Mesenchymal stem cell (in vitro differentiated cells and primary cell): ENCODE measurements at regions not wholly inside any gene's neighbourhood (a gene's known extent, or its start where the extent isn't known, plus 50 kb on each side); places are given as distances from the start of the nearest gene placed in this dataset.
"Not testable (repeated sequence)": the region's sequence is repeated elsewhere in the genome, so short reads cannot be mapped to it uniquely, and the experiment has no call there.

Experiments
- DNase-seq: peaks from one replicate; pipeline ENCODE4 v3.0.0-alpha.2; 2013
- H2AFZ ChIP-seq: one replicate; pipeline ENCODE4 v1.6.1; 2013; ENCODE audit warnings: low read depth, mild to moderate bottlenecking, control low read depth, inconsistent platforms, low read length, moderate library complexity
- H2AK5ac ChIP-seq: 2 replicates; pipeline ENCODE4 v1.6.1; 2013; ENCODE audit warnings: low read length, moderate library complexity, mild to moderate bottlenecking, inconsistent platforms; ENCODE audit not compliant: severe bottlenecking
- H2BK120ac ChIP-seq: one replicate; pipeline ENCODE4 v1.6.1; 2013; ENCODE audit warnings: low read depth, mild to moderate bottlenecking, inconsistent platforms, low read length, moderate library complexity
- H2BK12ac ChIP-seq, 2 experiments: one replicate each; pipeline ENCODE4 v1.6.1; 2013; ENCODE audit warnings: inconsistent platforms in 2 of 2, low read length in 2 of 2, mild to moderate bottlenecking in 2 of 2, moderate library complexity in 2 of 2, control low read depth in 1 of 2
- H2BK15ac ChIP-seq: one replicate; pipeline ENCODE4 v1.6.1; 2013; ENCODE audit warnings: mild to moderate bottlenecking, low read depth, inconsistent platforms; ENCODE audit not compliant: poor library complexity, severe bottlenecking
- H2BK5ac ChIP-seq: 2 replicates; pipeline ENCODE4 v1.6.1; 2013; ENCODE audit warnings: low read depth, mild to moderate bottlenecking, low read length, control low read depth, inconsistent platforms; ENCODE audit not compliant: poor library complexity, severe bottlenecking
- H3K14ac ChIP-seq, 2 experiments: one replicate each; pipeline ENCODE4 v1.6.1; 2013; ENCODE audit warnings: inconsistent platforms in 2 of 2, low read length in 2 of 2, control low read depth in 1 of 2, mild to moderate bottlenecking in 1 of 2, moderate library complexity in 1 of 2
- H3K18ac ChIP-seq, 2 experiments: one replicate each; pipeline ENCODE4 v1.6.1; 2013; ENCODE audit warnings: inconsistent platforms in 2 of 2, low read length in 2 of 2, control low read depth in 1 of 2, low read depth in 1 of 2, mild to moderate bottlenecking in 1 of 2
- H3K23ac ChIP-seq, 2 experiments: one replicate each; pipeline ENCODE4 v1.6.1; 2013; ENCODE audit warnings: inconsistent platforms in 2 of 2, low read length in 2 of 2, mild to moderate bottlenecking in 2 of 2, moderate library complexity in 2 of 2, control low read depth in 1 of 2
- H3K27ac ChIP-seq: 2 replicates; pipeline ENCODE4 v1.5.1; 2013; ENCODE audit warnings: mild to moderate bottlenecking, moderate library complexity, low read length, control low read depth, inconsistent platforms; ENCODE audit not compliant: poor library complexity, severe bottlenecking
- H3K27me3 ChIP-seq, 2 experiments: 2 replicates each; pipeline versions ENCODE4 v1.6.1 to v1.7.0; 2013; ENCODE audit warnings: low read length in 2 of 2, mild to moderate bottlenecking in 2 of 2, moderate library complexity in 2 of 2, control low read depth in 1 of 2, inconsistent platforms in 1 of 2; ENCODE audit not compliant: control insufficient read depth in 1 of 2, insufficient read depth in 1 of 2
- H3K36me3 ChIP-seq, 2 experiments: 2 replicates each; pipeline versions ENCODE4 v1.6.1 to v1.7.0; 2013; ENCODE audit warnings: low read length in 2 of 2, control low read depth in 1 of 2, inconsistent platforms in 1 of 2, low read depth in 1 of 2, mild to moderate bottlenecking in 1 of 2; ENCODE audit not compliant: insufficient read depth in 2 of 2, control insufficient read depth in 1 of 2
- H3K4ac ChIP-seq, 2 experiments: one replicate each; pipeline ENCODE4 v1.6.1; 2013; ENCODE audit warnings: inconsistent platforms in 2 of 2, low read length in 2 of 2, mild to moderate bottlenecking in 2 of 2, moderate library complexity in 2 of 2, control low read depth in 1 of 2, low read depth in 1 of 2
- H3K4me1 ChIP-seq: 2 replicates; pipeline ENCODE4 v1.6.1; 2013; ENCODE audit warnings: low read depth, low read length, control low read depth; ENCODE audit not compliant: control insufficient read depth, insufficient read depth
- H3K4me2 ChIP-seq: 2 replicates; pipeline ENCODE4 v1.6.1; 2013; ENCODE audit warnings: low read length, mild to moderate bottlenecking, inconsistent platforms; ENCODE audit not compliant: poor library complexity, severe bottlenecking
- H3K4me3 ChIP-seq, 2 experiments: 2 replicates each; pipeline versions ENCODE4 v1.5.1 to v1.7.0; 2013; ENCODE audit warnings: low read length in 2 of 2, mild to moderate bottlenecking in 2 of 2, control low read depth in 1 of 2, low read depth in 1 of 2; ENCODE audit not compliant: insufficient read depth in 1 of 2
- H3K79me1 ChIP-seq: replicated peaks from 2 replicates; pipeline ENCODE4 v1.6.1; 2013; ENCODE audit warnings: mild to moderate bottlenecking, control low read depth, low read length, inconsistent platforms; ENCODE audit not compliant: poor library complexity, severe bottlenecking
- H3K9ac ChIP-seq: 2 replicates; pipeline ENCODE4 v1.7.0; 2013; ENCODE audit warnings: mild to moderate bottlenecking, low read length, moderate library complexity
- H3K9me3 ChIP-seq: 2 replicates; pipeline ENCODE4 v1.7.0; 2013; ENCODE audit warnings: mild to moderate bottlenecking, low read length; ENCODE audit not compliant: control insufficient read depth
- H4K8ac ChIP-seq: one replicate; pipeline ENCODE4 v1.6.1; 2013; ENCODE audit warnings: inconsistent platforms, mild to moderate bottlenecking, low read length, moderate library complexity
- H4K91ac ChIP-seq: one replicate; pipeline ENCODE4 v1.6.1; 2013; ENCODE audit warnings: mild to moderate bottlenecking, low read length, inconsistent platforms
- WGBS: methylation state at CpG from one replicate; pipeline ENCODE4 v1.1.7; 2013; ENCODE audit warnings: mixed read lengths; 5-methylcytosine and 5-hydroxymethylcytosine counted together

- not testable (repeated sequence) for H3K23ac ChIP-seq, H4K91ac ChIP-seq, H3K18ac ChIP-seq, H3K4me3 ChIP-seq, H3K4me2 ChIP-seq, H3K4me1 ChIP-seq, H2BK5ac ChIP-seq, H3K36me3 ChIP-seq, H2BK15ac ChIP-seq, H2BK12ac ChIP-seq, H3K4ac ChIP-seq, H3K27me3 ChIP-seq, H4K8ac ChIP-seq, DNase-seq, H3K14ac ChIP-seq, H2BK120ac ChIP-seq, H2AK5ac ChIP-seq, H3K9ac ChIP-seq, H3K27ac ChIP-seq, H3K79me1 ChIP-seq, H2AFZ ChIP-seq, H3K9me3 ChIP-seq
- WGBS: 87% methylated on average over 10 of the region's 10 CpGs
Observed at GRCh38 chr1:189810639-189811038, 667.0 kb downstream of the BRINP3 start.

GRCh38 chr1:189811960-189812359, 665.7 kb downstream of the BRINP3 start:
- no CpG with 5 or more reads among the region's 2 CpGs for WGBS
- H4K91ac ChIP-seq: no peak overlapping the region
- H2AFZ ChIP-seq: no peak overlapping the region
- H2BK12ac ChIP-seq: no peak overlapping the region
- H3K9ac ChIP-seq: no peak overlapping the region
- H3K36me3 ChIP-seq: no peaks in the 10 kb centered on the region
- H3K4me3 ChIP-seq: no peak overlapping the region
- no peaks in the 10 kb centered on the region for H3K9me3 ChIP-seq
- no peak for DNase-seq
- no peaks in the 10 kb centered on the region for H3K4me1 ChIP-seq
- no peak overlapping the region for H2BK5ac ChIP-seq
- no peak overlapping the region for H2BK15ac ChIP-seq
- H3K27me3 ChIP-seq: no peaks in the 10 kb centered on the region
- H3K4me2 ChIP-seq: no peak overlapping the region
- H3K18ac ChIP-seq: no peak overlapping the region
- no peak overlapping the region for H2BK120ac ChIP-seq
- no peak overlapping the region for H3K27ac ChIP-seq
- no peak overlapping the region for H3K4ac ChIP-seq
- no peak overlapping the region for H2AK5ac ChIP-seq
- no peaks in the 10 kb centered on the region for H3K79me1 ChIP-seq
- H3K14ac ChIP-seq: no peak overlapping the region
- H3K23ac ChIP-seq: no peak overlapping the region
- no peak overlapping the region for H4K8ac ChIP-seq

DNA sequence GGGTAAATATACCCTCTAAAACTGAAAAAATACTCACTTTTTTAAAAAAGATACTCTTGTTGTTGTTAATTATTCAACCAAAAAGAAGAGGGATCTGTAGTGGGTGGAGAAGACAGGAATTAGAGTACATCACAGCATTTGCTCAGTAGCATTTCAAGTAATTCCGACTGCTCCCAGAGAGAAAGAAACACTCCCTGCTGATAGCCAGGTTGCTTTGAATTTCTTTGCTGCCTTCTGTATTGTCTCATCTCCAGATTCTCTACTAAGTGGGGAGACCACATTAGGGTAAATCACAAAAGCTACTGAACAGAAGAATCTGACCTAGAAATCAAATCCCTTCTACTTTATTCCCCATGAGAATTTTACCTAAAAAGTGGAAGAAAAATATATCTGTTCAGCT, 661.1 kb downstream of the BRINP3 start:
- H3K4me3 ChIP-seq: no peak overlapping the region
- H4K91ac ChIP-seq: no peak overlapping the region
- H3K4ac ChIP-seq: no peak overlapping the region
- H4K8ac ChIP-seq: no peak overlapping the region
- H3K4me1 ChIP-seq: no peaks in the 10 kb centered on the region
- no peak overlapping the region for H2BK15ac ChIP-seq
- no peak overlapping the region for H3K23ac ChIP-seq
- no peak overlapping the region for H3K4me2 ChIP-seq
- H3K27me3 ChIP-seq: no peaks in the 10 kb centered on the region
- H2AFZ ChIP-seq: no peak overlapping the region
- peaks cover 15% of the 10 kb centered on the region for H3K9me3 ChIP-seq
- H3K79me1 ChIP-seq: no peaks in the 10 kb centered on the region
- no peak overlapping the region for H3K9ac ChIP-seq
- no peak overlapping the region for H3K18ac ChIP-seq
- 82% methylated on average over 1 of the region's 1 CpG for WGBS
- no peak overlapping the region for H2AK5ac ChIP-seq
- H2BK12ac ChIP-seq: no peak overlapping the region
- no peaks in the 10 kb centered on the region for H3K36me3 ChIP-seq
- no peak overlapping the region for H3K14ac ChIP-seq
- DNase-seq: no peak
- H2BK120ac ChIP-seq: no peak overlapping the region
- H3K27ac ChIP-seq: no peak overlapping the region
- no peak overlapping the region for H2BK5ac ChIP-seq

DNA sequence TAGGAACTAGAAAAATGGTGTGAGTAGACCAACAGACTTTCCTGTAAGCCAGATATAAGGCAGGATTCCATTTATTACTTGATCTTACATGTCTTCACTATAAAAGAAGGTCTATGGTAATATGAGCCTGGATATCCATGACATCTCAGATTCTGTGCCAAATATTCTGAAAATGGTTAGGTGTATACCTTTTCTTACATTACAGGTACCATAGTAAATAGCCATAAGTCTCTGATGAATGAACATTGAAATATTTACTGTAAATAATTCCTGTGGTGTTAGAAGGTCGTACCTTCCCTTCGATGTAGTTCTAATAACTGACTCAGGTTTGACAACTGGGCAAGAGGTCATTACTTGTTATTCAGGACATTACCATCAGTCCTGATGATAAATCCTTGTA, 657.9 kb downstream of the BRINP3 start:
- 43% methylated on average over 2 of the region's 2 CpGs for WGBS
- no peak overlapping the region for H2AK5ac ChIP-seq

More for the DNA sequence above, 657.9 kb downstream of the BRINP3 start:
- no peak overlapping the region for H4K91ac ChIP-seq
- no peak overlapping the region for H2BK15ac ChIP-seq
- H2BK12ac ChIP-seq: no peak overlapping the region
- no peaks in the 10 kb centered on the region for H3K79me1 ChIP-seq
- no peak overlapping the region for H3K14ac ChIP-seq
- H4K8ac ChIP-seq: no peak overlapping the region
- no peak for DNase-seq
- H3K9me3 ChIP-seq: peaks cover 19% of the 10 kb centered on the region
- no peak overlapping the region for H3K9ac ChIP-seq
- H3K4ac ChIP-seq: no peak overlapping the region
- H3K27ac ChIP-seq: no peak overlapping the region
- no peaks in the 10 kb centered on the region for H3K36me3 ChIP-seq
- no peak overlapping the region for H3K23ac ChIP-seq
- no peak overlapping the region for H2AFZ ChIP-seq
- H2BK5ac ChIP-seq: no peak overlapping the region
- no peak overlapping the region for H3K18ac ChIP-seq
- no peak overlapping the region for H2BK120ac ChIP-seq
- no peaks in the 10 kb centered on the region for H3K27me3 ChIP-seq
- no peak overlapping the region for H3K4me3 ChIP-seq
- no peaks in the 10 kb centered on the region for H3K4me1 ChIP-seq
- no peak overlapping the region for H3K4me2 ChIP-seq
